IPS DF 4.7 (cell line): ENCODE measurements at regions not wholly inside any gene's neighbourhood (a gene's known extent, or its start where the extent isn't known, plus 50 kb on each side); places are given as distances from the start of the nearest gene placed in this dataset.
"Not testable (repeated sequence)": the region's sequence is repeated elsewhere in the genome, so short reads cannot be mapped to it uniquely, and the experiment has no call there.

Experiments used
- DNase-seq: peaks from one replicate; pipeline ENCODE4 v3.0.0-alpha.2; 2013; ENCODE audit warnings: low spot score; ENCODE audit errors: extremely low read depth

GRCh38 chr6:14388371-14388770 is 270.8 kb downstream of the CD83 start:
- DNase-seq = no peak

GRCh38 chr6:14389776-14390175 is 272.2 kb downstream of the CD83 start:
- not testable (repeated sequence) for DNase-seq

DNA sequence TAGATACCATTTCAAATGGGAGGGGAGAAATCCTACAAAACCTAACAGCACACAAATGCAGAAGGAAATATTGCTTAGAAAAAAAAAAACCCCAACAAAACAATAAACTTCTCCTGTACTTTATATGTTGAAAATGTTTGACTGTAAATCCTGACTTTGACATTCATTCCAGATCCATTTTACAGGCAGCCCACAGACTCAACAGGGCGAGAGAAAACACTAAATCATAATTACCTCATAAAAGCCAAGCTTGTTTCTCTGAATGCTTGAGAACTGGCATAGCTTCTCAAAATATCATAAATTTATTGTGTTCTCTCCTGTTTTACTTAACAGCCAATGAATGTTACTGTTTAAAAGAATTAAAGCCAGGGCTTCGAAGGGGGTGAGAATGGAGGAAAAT is 273.2 kb downstream of the CD83 start:
- no peak for DNase-seq

DNA sequence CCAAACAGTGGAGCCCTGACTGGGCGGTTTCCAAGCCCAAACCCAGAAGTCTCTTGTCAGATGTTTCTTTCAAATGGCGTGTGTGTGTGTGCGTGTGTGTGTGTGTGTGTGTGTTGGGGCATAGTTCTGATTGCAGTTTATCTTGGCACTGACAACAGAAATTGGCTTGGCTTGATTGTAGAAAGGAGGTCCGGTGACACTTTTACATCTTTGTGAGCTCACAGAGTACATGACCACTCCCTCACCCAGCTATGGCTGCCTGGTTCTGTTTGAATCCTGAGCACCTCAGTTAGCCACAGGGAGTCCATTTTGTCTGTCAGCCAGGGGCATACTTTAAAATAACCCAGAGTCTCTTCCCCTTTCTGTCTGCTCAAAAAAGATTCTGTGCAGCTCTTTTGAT is 276.3 kb downstream of the CD83 start:
- no peak for DNase-seq

DNA sequence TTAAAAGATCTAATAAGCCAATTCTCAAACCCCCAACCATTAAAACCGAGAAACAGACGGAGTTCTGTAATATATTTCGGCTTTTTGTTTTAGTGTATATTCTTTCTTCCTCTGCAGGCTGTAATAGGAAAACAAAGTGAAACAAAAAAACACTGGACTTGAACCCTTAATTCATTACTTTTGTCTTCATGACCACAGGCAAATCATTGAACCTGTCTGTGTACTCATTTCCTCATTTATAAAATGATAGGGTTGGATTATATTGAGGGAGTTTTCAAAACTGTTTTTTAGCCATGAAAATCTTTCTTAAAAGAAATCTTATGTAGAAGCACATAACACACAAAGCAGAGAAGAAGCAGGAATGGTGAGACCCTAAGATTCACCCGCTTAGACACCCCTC is 278.8 kb downstream of the CD83 start:
- no peak for DNase-seq

- DNase-seq = no peak
Measured at GRCh38 chr6:14396826-14397517, 279.4 kb downstream of the CD83 start.

DNA sequence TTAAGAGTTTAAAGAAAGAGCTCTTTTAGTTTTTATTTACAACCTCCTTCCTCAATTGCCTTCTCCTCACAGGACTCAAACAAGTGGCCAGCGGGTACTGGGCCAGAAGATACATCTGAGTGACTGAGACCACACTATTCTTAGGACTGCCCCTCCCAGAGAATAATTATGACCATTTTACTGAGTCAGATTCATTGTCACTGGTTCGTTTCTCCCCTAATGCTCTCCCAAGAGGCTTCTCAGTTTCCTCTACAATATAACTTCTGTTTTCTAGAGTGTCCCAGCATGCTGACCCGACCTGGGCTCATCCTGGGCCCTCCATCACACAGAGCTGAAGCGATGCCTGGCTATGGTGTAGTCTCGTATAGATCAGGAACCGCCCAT is 279.9 kb downstream of the CD83 start:
- DNase-seq = no peak

- DNase-seq = no peak
Measured at GRCh38 chr6:14398953-14399352, 281.4 kb downstream of the CD83 start.

- DNase-seq = no peak
Measured at GRCh38 chr6:14399635-14400034, 282.1 kb downstream of the CD83 start.

GRCh38 chr6:14401246-14401645 is 283.7 kb downstream of the CD83 start:
- DNase-seq = no peak

GRCh38 chr6:14406614-14407331 is 289.2 kb downstream of the CD83 start:
- no peak for DNase-seq

DNA sequence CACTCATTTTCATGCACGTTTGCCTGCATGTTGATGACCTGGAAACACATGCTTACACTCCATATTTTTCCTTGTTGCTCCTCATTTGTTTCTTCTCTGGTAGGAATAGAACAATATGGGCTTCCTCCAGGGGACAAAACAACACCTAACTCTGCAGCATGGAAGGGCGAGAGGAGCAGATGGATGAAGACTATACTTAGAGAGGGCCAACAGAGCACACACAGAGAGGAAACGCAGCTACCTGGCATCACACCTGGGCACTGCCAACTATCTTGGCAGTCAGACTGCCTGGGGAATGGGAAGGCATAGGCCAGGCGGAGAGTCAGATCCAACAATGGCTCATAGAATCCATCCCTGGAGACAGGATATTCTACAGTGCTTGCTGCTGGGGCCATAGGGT is 290.9 kb downstream of the CD83 start:
- no peak for DNase-seq

DNA sequence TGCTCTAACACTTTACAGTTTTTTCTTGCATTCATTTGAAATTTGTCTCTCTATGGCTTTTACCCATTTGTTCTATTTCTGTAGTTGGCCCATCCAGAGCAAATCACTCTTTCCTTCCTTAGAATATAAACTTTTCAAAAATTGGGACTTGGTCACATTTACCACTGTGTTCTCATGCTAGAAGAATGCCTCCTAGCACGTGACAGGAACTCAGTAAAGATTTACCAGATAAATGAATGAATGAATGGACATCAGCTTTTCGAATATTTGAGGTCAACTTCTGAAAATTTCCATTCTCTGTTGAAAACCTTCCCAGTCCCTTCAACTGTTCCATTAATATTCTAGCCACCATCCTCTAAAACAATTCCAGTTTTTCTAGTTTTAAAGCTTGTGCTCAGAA is 294.5 kb downstream of the CD83 start:
- no peak for DNase-seq

- DNase-seq = no peak
Measured at GRCh38 chr6:14415452-14415851, 297.9 kb downstream of the CD83 start.

GRCh38 chr6:14417377-14417776 is 299.8 kb downstream of the CD83 start:
- no peak for DNase-seq

DNA sequence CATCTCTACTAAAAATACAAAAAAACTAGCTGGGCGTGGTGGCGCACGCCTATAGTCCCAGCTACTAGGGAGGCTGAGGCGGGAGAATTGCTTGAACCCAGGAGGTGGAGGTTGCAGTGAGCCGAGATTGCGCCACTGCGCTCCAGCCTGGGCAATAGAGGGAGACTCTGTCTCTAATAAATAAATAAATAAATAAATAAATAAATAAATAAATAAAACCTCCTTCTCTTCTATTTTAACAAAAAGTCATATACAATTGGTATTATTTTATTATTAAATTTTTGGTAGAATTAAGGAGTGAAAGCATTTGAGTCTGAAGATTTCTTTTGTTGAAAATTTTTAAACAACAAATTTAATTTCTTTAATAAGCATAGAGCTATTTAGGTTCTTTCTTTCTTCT is 301.7 kb downstream of the CD83 start:
- DNase-seq = not testable (repeated sequence)

GRCh38 chr6:14422061-14422460 is 304.5 kb downstream of the CD83 start:
- no peak for DNase-seq

DNA sequence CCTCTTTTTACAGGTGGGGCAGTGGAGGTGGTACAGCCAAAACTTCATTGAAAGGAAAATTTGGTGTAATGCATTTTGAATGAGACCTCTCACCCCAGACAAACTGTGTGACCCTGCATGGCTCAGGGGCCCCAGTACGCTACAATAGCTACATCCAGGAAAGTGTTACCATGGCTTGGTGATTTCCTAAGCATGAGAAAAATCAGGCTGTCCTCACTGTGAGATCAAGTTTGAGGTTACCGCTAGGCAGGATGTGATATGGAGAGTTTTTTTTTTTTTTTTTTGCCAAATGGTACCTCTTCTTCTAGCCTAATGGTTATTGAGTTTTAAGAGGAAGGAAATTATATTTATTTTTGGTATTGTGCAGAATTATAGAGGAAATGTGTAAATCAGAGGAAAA is 305.3 kb downstream of the CD83 start:
- no peak for DNase-seq

GRCh38 chr6:14423330-14423729 is 305.8 kb downstream of the CD83 start:
- no peak for DNase-seq

- no peak for DNase-seq
Measured at GRCh38 chr6:14423955-14424354, 306.4 kb downstream of the CD83 start.

DNA sequence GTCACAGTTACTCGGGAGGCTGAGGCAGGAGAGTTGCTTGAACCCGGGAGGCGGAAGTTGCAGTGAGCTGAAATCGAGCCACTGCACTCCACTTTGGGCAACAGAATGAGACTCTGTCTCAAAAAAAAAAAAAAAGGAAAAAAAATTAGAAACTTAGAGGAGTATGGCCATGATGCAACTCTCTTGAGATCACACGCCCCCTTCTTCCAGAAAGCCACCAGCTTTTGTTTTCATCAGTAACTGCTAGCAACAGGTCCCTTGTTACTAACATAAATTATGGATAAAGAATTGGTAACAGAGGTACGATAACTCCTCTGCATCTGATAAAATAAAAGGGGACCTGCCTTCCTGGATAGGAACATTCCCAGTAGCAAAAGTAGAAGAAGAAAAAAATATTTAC is 308.2 kb downstream of the CD83 start:
- no peak for DNase-seq

GRCh38 chr6:14426281-14426680 is 308.7 kb downstream of the CD83 start:
- no peak for DNase-seq

DNA sequence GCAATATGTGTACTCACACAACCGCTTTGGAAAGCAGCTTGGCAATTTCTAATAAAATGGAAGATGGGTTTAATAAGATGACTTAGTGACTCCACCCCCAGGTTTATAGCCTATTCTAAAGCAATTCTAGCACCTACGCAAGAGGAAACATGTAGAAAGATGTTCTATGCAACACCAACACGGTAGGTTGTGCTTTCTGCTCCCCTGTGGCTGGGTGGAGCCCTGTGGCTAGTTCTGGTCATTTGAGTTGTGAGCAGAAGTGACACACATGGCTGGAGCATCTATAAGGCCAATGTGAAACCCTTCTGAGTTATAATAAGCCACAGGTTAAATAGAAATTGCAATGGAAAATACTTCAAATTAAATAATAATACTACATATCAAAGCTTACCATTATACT is 310.7 kb downstream of the CD83 start:
- DNase-seq = no peak
